ENCODE measurements at regions not wholly inside any gene's neighbourhood (a gene's known extent, or its start where the extent isn't known, plus 50 kb on each side); places are given as distances from the start of the nearest gene placed in this dataset.

DNA sequence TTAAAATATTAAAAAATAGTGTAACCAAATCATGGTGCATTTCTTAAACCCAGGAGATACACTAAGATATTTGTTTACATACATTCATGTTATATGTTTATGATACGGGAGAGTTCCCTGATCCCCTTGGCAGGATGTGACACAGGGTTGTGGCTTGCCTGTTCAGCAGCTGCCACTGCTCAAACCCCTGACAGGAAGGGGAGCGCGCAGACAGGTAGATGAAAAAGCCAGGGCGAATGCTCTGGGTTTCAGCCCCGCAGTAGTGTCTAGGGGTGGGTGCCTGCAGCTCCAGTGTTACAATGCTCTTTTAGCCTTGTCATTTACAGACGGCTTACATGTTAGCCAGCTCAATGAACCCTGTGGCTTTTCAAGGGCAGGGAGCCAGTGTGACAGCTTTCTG lies 1343.8 kb upstream of the IGFBP7 start:
- ChIA-PET CTCF (no interaction called here), POLR2A (no interaction called here)
- no peak overlapping the region for H3K4me3 ChIP-seq (ENCODE audit: low read depth, low read length)
- no peak overlapping the region for H3K27ac ChIP-seq (ENCODE audit: extremely low read depth, low read depth, low read length)
- TF ChIP-seq ZBTB48 (tag by site-specific recombination; IDR thresholded peaks at IDR 0.05) (no peak), ZNF311 (tag by site-specific recombination; IDR thresholded peaks at IDR 0.05; ENCODE audit: borderline replicate concordance) (no peak), ZNF174 (tag by site-specific recombination; IDR thresholded peaks at IDR 0.05) (no peak), ZNF366 (tag by site-specific recombination; conservative IDR thresholded peaks at IDR 0.05) (no peak), ZNF677 (tag by site-specific recombination; IDR thresholded peaks at IDR 0.05) (no peak), KLF10 (tag by site-specific recombination; IDR thresholded peaks at IDR 0.05) (no peak), ZNF544 (tag by site-specific recombination; IDR thresholded peaks at IDR 0.05) (no peak), ZNF747 (tag by site-specific recombination; IDR thresholded peaks at IDR 0.05) (no peak), ZNF37A (tag by site-specific recombination; IDR thresholded peaks at IDR 0.05) (no peak), ZNF2 (tag by site-specific recombination; IDR thresholded peaks at IDR 0.05) (no peak), HOXD13 (CRISPR knock-in tag; IDR thresholded peaks at IDR 0.05; ENCODE audit: borderline replicate concordance) (no peak)
- TF ChIP-seq, protein P1, sequence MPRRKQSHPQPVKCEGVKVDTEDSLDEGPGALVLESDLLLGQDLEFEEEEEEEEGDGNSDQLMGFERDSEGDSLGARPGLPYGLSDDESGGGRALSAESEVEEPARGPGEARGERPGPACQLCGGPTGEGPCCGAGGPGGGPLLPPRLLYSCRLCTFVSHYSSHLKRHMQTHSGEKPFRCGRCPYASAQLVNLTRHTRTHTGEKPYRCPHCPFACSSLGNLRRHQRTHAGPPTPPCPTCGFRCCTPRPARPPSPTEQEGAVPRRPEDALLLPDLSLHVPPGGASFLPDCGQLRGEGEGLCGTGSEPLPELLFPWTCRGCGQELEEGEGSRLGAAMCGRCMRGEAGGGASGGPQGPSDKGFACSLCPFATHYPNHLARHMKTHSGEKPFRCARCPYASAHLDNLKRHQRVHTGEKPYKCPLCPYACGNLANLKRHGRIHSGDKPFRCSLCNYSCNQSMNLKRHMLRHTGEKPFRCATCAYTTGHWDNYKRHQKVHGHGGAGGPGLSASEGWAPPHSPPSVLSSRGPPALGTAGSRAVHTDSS (tag by site-specific recombination; IDR thresholded peaks at IDR 0.05): no peak
- TF ChIP-seq, protein P2, sequence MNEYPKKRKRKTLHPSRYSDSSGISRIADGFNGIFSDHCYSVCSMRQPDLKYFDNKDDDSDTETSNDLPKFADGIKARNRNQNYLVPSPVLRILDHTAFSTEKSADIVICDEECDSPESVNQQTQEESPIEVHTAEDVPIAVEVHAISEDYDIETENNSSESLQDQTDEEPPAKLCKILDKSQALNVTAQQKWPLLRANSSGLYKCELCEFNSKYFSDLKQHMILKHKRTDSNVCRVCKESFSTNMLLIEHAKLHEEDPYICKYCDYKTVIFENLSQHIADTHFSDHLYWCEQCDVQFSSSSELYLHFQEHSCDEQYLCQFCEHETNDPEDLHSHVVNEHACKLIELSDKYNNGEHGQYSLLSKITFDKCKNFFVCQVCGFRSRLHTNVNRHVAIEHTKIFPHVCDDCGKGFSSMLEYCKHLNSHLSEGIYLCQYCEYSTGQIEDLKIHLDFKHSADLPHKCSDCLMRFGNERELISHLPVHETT (tag by site-specific recombination; IDR thresholded peaks at IDR 0.05): no peak
- TF ChIP-seq, protein P3, sequence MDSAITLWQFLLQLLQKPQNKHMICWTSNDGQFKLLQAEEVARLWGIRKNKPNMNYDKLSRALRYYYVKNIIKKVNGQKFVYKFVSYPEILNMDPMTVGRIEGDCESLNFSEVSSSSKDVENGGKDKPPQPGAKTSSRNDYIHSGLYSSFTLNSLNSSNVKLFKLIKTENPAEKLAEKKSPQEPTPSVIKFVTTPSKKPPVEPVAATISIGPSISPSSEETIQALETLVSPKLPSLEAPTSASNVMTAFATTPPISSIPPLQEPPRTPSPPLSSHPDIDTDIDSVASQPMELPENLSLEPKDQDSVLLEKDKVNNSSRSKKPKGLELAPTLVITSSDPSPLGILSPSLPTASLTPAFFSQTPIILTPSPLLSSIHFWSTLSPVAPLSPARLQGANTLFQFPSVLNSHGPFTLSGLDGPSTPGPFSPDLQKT (IDR thresholded peaks at IDR 0.05; ENCODE audit: borderline replicate concordance, low read depth, low read length): no peak
- TF ChIP-seq, protein P4, sequence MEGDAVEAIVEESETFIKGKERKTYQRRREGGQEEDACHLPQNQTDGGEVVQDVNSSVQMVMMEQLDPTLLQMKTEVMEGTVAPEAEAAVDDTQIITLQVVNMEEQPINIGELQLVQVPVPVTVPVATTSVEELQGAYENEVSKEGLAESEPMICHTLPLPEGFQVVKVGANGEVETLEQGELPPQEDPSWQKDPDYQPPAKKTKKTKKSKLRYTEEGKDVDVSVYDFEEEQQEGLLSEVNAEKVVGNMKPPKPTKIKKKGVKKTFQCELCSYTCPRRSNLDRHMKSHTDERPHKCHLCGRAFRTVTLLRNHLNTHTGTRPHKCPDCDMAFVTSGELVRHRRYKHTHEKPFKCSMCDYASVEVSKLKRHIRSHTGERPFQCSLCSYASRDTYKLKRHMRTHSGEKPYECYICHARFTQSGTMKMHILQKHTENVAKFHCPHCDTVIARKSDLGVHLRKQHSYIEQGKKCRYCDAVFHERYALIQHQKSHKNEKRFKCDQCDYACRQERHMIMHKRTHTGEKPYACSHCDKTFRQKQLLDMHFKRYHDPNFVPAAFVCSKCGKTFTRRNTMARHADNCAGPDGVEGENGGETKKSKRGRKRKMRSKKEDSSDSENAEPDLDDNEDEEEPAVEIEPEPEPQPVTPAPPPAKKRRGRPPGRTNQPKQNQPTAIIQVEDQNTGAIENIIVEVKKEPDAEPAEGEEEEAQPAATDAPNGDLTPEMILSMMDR (tag by site-specific recombination; IDR thresholded peaks at IDR 0.05): no peak
- TF ChIP-seq, protein P5, sequence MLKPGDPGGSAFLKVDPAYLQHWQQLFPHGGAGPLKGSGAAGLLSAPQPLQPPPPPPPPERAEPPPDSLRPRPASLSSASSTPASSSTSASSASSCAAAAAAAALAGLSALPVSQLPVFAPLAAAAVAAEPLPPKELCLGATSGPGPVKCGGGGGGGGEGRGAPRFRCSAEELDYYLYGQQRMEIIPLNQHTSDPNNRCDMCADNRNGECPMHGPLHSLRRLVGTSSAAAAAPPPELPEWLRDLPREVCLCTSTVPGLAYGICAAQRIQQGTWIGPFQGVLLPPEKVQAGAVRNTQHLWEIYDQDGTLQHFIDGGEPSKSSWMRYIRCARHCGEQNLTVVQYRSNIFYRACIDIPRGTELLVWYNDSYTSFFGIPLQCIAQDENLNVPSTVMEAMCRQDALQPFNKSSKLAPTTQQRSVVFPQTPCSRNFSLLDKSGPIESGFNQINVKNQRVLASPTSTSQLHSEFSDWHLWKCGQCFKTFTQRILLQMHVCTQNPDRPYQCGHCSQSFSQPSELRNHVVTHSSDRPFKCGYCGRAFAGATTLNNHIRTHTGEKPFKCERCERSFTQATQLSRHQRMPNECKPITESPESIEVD (tag by site-specific recombination; IDR thresholded peaks at IDR 0.05): no peak
- TF ChIP-seq, protein P6, sequence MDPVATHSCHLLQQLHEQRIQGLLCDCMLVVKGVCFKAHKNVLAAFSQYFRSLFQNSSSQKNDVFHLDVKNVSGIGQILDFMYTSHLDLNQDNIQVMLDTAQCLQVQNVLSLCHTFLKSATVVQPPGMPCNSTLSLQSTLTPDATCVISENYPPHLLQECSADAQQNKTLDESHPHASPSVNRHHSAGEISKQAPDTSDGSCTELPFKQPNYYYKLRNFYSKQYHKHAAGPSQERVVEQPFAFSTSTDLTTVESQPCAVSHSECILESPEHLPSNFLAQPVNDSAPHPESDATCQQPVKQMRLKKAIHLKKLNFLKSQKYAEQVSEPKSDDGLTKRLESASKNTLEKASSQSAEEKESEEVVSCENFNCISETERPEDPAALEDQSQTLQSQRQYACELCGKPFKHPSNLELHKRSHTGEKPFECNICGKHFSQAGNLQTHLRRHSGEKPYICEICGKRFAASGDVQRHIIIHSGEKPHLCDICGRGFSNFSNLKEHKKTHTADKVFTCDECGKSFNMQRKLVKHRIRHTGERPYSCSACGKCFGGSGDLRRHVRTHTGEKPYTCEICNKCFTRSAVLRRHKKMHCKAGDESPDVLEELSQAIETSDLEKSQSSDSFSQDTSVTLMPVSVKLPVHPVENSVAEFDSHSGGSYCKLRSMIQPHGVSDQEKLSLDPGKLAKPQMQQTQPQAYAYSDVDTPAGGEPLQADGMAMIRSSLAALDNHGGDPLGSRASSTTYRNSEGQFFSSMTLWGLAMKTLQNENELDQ (tag by site-specific recombination; IDR thresholded peaks at IDR 0.05; ENCODE audit: low read depth): no peak
- H3K4me1 ChIP-seq (ENCODE audit: control insufficient read depth, insufficient read depth, low read length): no peaks in the 10 kb centered on the region
- no peaks in the 10 kb centered on the region for H3K36me3 ChIP-seq (ENCODE audit: control insufficient read depth in 2 of 2, insufficient read depth in 1 of 2, low read length in 2 of 2)
- no peaks in the 10 kb centered on the region for H3K9me3 ChIP-seq (ENCODE audit: control insufficient read depth, insufficient read depth, low read depth, low read length)
